ENCODE measurements at regions not wholly inside any gene's neighbourhood (a gene's known extent, or its start where the extent isn't known, plus 50 kb on each side); places are given as distances from the start of the nearest gene placed in this dataset.

GRCh38 chr7:155935726-155936125 is 123.5 kb upstream of the SHH start:
- TF ChIP-seq CTCF (IDR thresholded peaks at IDR 0.05) (no peak), POLR2A (IDR thresholded peaks at IDR 0.05) (no peak), EP300 (IDR thresholded peaks at IDR 0.05) (no peak)

Measured in ovary (tissue), 3 donors.